Gastroesophageal sphincter (tissue), 4 donors: ENCODE measurements at regions not wholly inside any gene's neighbourhood (a gene's known extent, or its start where the extent isn't known, plus 50 kb on each side); places are given as distances from the start of the nearest gene placed in this dataset.

Experiments used
- ATAC-seq: fragments of 150-250 bp; one replicate; pipeline ENCODE4 v1.9.1; 2016; ENCODE audit warnings: mild to moderate bottlenecking, moderate library complexity
- H3K27ac ChIP-seq, 4 donors: fragments of 200-600 bp; sonication (generic) in 3 of 4; 1 replicate in 3 of 4; 2 replicates in 1 of 4; pipeline ENCODE4 v1.5.1; 2016 to 2019
- H3K27me3 ChIP-seq: fragments of 200-600 bp; sonication (generic); one replicate; pipeline ENCODE4 v1.5.1; 2019
- H3K36me3 ChIP-seq, 2 donors: fragments of 200-600 bp; sonication (generic); one replicate each; pipeline ENCODE4 v1.5.1; 2019; ENCODE audit warnings: control low read depth in 1 of 2
- H3K4me1 ChIP-seq, 3 donors: fragments of 200-600 bp; sonication (generic); 1 replicate in 2 of 3; 2 replicates in 1 of 3; pipeline ENCODE4 v1.5.1; 2016 to 2019; ENCODE audit warnings: control low read depth in 2 of 3
- H3K4me3 ChIP-seq, 2 donors: fragments of 200-600 bp; sonication (generic); one replicate each; pipeline ENCODE4 v1.5.1; 2019; ENCODE audit warnings: mild to moderate bottlenecking in 1 of 2, moderate library complexity in 1 of 2
- H3K9me3 ChIP-seq, 3 donors: fragments of 200-600 bp; sonication (generic); one replicate each; pipeline ENCODE4 v1.5.1; 2017 to 2019; ENCODE audit warnings: control low read depth in 2 of 3
- EP300 ChIP-seq: sonication (generic); formaldehyde crosslinking; IDR thresholded peaks from one replicate; pipeline ENCODE4 v1.6.1; 2017; ENCODE audit warnings: antibody characterized with exemption, mild to moderate bottlenecking
- POLR2A ChIP-seq, 2 donors: fragments of 450-650 bp; IDR thresholded peaks; one replicate each; pipeline ENCODE4 v1.6.1; 2017; ENCODE audit warnings: antibody characterized with exemption in 2 of 2, mild to moderate bottlenecking in 2 of 2, moderate library complexity in 1 of 2
- POLR2AphosphoS5 ChIP-seq: sonication (generic); formaldehyde crosslinking; IDR thresholded peaks from one replicate; pipeline ENCODE4 v1.6.1; 2017; ENCODE audit warnings: antibody characterized with exemption
- WGBS, 2 donors: methylation state at CpG; one replicate each; pipeline ENCODE4 v1.1.5; 2018; ENCODE audit warnings: low coverage in 1 of 2; 5-methylcytosine and 5-hydroxymethylcytosine counted together
- TF ChIP-seq, protein P1 (sequence below), 4 experiments: fragments of 200-600 bp in 2 of 4; fragments of 450-650 bp in 2 of 4; sonication (generic) in 1 of 4; IDR thresholded peaks; one replicate each; pipeline ENCODE4 v1.5.1; 2017 to 2019; ENCODE audit warnings: antibody characterized with exemption in 4 of 4, mild to moderate bottlenecking in 2 of 4, moderate library complexity in 2 of 4

DNA sequence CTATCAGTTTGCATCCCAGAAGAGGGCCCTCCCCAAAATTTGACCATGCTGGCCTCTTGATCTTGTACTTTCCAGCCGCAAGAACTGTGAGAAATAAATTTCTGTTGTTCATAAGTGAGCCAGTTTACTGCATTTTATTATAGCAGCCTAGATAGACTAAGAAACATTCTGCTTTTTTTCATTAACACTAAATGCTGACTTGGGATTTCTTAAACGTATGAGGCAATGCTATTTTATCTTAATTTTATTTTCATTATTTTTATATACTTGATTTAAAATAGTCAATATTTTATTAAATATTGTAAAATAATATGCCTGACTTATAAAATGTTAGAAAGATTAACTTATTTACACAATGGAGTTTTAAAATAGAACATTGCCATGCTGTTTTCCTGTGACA lies 341.8 kb upstream of the CNTNAP2 start:
- Histone ChIP-seq H3K4me3 (no peak overlapping the region), H3K27ac (no peak overlapping the region), H3K27me3 (no peaks in the 10 kb centered on the region), H3K9me3 (no peaks in the 10 kb centered on the region), H3K36me3 (no peaks in the 10 kb centered on the region), H3K4me1 (no peaks in the 10 kb centered on the region)
- WGBS, 2 donors = 45 to 53% methylated on average over 2 of the region's 2 CpGs
- TF ChIP-seq EP300 (no peak), POLR2AphosphoS5 (no peak)
- TF ChIP-seq, protein P1, sequence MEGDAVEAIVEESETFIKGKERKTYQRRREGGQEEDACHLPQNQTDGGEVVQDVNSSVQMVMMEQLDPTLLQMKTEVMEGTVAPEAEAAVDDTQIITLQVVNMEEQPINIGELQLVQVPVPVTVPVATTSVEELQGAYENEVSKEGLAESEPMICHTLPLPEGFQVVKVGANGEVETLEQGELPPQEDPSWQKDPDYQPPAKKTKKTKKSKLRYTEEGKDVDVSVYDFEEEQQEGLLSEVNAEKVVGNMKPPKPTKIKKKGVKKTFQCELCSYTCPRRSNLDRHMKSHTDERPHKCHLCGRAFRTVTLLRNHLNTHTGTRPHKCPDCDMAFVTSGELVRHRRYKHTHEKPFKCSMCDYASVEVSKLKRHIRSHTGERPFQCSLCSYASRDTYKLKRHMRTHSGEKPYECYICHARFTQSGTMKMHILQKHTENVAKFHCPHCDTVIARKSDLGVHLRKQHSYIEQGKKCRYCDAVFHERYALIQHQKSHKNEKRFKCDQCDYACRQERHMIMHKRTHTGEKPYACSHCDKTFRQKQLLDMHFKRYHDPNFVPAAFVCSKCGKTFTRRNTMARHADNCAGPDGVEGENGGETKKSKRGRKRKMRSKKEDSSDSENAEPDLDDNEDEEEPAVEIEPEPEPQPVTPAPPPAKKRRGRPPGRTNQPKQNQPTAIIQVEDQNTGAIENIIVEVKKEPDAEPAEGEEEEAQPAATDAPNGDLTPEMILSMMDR (IDR thresholded peaks at IDR 0.05) = no peak
- no peak for ATAC-seq

DNA sequence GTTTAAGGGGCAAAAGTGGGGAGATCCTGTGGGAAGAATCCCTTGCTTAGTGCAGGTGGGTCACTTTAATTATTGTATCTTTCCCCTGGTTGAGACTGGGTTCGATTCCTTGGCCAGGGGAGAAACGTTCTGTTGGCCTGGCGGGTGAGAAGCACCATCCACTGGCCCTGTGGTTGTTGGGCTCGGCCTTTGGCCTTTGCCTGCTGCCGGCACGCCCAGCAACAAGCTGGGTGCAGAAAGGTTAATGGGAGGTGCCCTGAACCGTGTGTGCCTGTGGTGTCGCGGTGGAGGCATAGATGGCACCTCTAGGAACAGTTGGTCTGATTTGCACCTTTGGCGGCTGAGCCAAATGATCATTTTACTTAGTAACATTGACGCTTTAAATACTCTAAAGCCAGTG lies 363.6 kb upstream of the CNTNAP2 start:
- H3K4me3 ChIP-seq = no peak overlapping the region
- H3K4me1 ChIP-seq = no peaks in the 10 kb centered on the region
- no peaks in the 10 kb centered on the region for H3K36me3 ChIP-seq
- H3K9me3 ChIP-seq = peaks cover 0 to 7% (median 0%) of the 10 kb centered on the region in 3 donors
- no peak for ATAC-seq
- H3K27ac ChIP-seq = no peak overlapping the region
- WGBS, 2 donors = 95 to 96% methylated on average over 4 to 9 of the region's 11 CpGs
- no peaks in the 10 kb centered on the region for H3K27me3 ChIP-seq
- TF ChIP-seq POLR2A (IDR thresholded peaks at IDR 0.05) (no peak), EP300 (no peak), POLR2AphosphoS5 (no peak)
- TF ChIP-seq, protein P1 (IDR thresholded peaks at IDR 0.05) = no peak

DNA sequence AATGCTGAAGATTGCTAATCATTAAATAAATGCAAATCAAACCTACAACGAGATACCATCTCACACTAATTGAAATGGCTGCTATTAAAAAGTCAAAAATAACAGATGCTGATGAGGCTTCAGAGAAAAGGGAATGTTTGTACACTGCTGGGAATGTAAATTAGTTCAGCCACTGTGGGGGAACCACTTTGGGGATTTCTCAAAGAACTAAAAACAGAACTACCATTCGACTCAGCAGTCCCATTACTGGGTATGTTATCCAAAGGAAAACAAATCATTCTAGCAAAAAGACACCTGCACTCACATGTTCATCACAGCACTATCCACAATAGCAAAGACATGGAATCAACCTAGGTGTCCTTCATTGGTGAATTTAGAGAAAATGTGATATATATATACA lies 379.0 kb upstream of the CNTNAP2 start:
- 64 to 73% methylated on average over 2 of the region's 2 CpGs for WGBS, 2 donors
- no peaks in the 10 kb centered on the region for H3K27me3 ChIP-seq
- TF ChIP-seq POLR2A (IDR thresholded peaks at IDR 0.05) (no peak), POLR2AphosphoS5 (no peak), EP300 (no peak)
- TF ChIP-seq, protein P1 (IDR thresholded peaks at IDR 0.05) = no peak

DNA sequence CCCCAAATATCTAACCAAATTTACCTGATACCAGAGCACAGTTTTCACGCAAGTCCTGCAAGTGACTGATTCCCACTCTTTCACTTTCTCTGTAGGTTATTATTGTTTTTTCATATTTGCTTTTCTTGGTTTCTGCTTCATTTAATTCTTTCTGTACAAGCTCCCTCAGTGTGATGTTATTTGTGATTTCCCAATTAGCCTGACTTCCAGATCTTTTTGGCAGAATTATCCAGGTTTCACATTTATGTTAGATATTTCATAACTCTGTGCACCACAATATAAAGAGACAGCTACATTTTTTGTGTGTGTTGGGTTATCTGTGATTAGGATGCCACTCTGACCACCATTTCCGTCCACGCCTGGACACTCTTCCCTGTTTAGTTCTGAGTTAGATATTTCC lies 381.5 kb upstream of the CNTNAP2 start:
- Histone ChIP-seq H3K4me1 (no peaks in the 10 kb centered on the region), H3K27ac (no peak overlapping the region), H3K36me3 (no peaks in the 10 kb centered on the region), H3K27me3 (no peaks in the 10 kb centered on the region), H3K9me3 (no peaks in the 10 kb centered on the region), H3K4me3 (no peak overlapping the region)
- TF ChIP-seq, protein P1 (IDR thresholded peaks at IDR 0.05) = no peak
- TF ChIP-seq EP300 (no peak), POLR2AphosphoS5 (no peak), POLR2A (IDR thresholded peaks at IDR 0.05) (no peak)
- no peak for ATAC-seq
- 89 to 100% methylated on average over 3 of the region's 3 CpGs for WGBS, 2 donors

More for the DNA sequence above, 379.0 kb upstream of the CNTNAP2 start:
- ATAC-seq = no peak
- no peak overlapping the region for H3K4me3 ChIP-seq
- no peaks in the 10 kb centered on the region for H3K9me3 ChIP-seq
- H3K36me3 ChIP-seq = no peaks in the 10 kb centered on the region
- no peak overlapping the region for H3K27ac ChIP-seq
- no peaks in the 10 kb centered on the region for H3K4me1 ChIP-seq

DNA sequence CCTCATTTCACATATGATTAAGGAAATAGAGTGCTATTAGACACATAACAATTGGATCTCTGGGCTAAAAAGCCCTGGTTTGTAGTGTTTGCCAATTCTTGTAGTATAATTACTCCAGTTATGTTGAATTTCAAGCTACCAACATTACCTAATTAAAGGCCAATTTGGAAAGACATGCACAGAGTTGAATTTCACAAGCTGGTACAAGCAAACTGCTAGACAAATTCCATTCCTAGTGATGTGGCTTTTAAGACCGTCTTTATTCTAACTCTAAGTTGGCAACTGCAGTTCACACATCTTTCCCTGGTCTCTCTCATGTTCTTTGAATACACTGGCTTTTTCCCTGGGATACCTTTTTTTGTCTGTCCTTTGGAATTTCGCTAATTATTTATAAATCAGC lies 384.1 kb upstream of the CNTNAP2 start:
- TF ChIP-seq, protein P1 (IDR thresholded peaks at IDR 0.05) = no peak
- TF ChIP-seq EP300 (no peak), POLR2A (IDR thresholded peaks at IDR 0.05) (no peak), POLR2AphosphoS5 (no peak)
- Histone ChIP-seq H3K4me1 (no peaks in the 10 kb centered on the region), H3K36me3 (no peaks in the 10 kb centered on the region), H3K9me3 (no peaks in the 10 kb centered on the region), H3K27ac (no peak overlapping the region), H3K4me3 (no peak overlapping the region), H3K27me3 (no peaks in the 10 kb centered on the region)
- WGBS, 2 donors = 20 to 33% methylated on average over 2 of the region's 2 CpGs
- ATAC-seq = no peak
